ENCODE measurements at regions not wholly inside any gene's neighbourhood (a gene's known extent, or its start where the extent isn't known, plus 50 kb on each side); places are given as distances from the start of the nearest gene placed in this dataset.
"Not testable (repeated sequence)": the region's sequence is repeated elsewhere in the genome, so short reads cannot be mapped to it uniquely, and the experiment has no call there.

DNA sequence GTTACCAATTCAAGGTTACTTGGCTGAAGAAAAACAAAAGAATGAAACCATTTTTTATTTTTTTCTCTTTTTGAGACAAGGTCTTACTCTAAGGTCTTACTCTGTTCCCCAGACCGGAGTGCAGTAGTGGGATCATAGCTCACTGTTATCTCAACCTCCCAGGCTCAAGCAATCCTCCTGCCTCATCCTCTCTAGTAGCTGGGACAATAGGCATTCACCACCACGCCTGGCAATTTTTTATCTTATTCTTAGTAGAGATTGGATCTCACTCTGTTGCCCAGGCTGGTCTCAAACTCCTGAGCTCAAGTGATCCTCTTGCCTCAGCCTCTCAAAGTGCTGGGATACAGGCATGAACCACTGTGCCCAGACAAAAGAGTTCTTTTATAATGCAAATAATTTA, 3732.0 kb upstream of the OR11H1 start:
- H3K4me1 ChIP-seq; intact Hi-C loops (cut with DNase I); H3K9me3 ChIP-seq; H3K4me3 ChIP-seq; H3K27ac ChIP-seq; DNase-seq (ENCODE audit: extremely low spot score in 2 of 2); H3K27me3 ChIP-seq; H3K36me3 ChIP-seq: not testable (repeated sequence)

DNA sequence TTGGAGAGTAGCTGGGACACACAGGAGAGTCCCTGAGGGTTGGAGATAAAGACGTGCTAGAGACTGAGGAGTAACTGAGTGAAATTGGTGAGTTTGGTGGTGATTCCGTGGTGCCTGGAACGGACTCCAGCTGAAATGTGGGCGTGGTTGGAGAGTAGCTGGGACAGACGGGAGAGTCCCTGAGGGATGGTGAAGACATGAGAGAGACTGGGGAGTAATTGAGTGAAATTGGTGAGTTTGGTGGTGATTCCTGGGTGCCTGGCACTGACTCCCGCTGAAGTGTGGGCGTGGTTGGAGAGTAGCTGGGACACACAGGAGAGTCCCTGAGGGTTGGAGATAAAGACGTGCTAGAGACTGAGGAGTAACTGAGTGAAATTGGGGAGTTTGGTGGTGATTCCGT, 3712.5 kb upstream of the OR11H1 start:
- H3K27ac ChIP-seq; H3K4me1 ChIP-seq; H3K36me3 ChIP-seq; H3K27me3 ChIP-seq; DNase-seq (ENCODE audit: extremely low spot score in 2 of 2); H3K9me3 ChIP-seq; H3K4me3 ChIP-seq; intact Hi-C loops (cut with DNase I): not testable (repeated sequence)

DNA sequence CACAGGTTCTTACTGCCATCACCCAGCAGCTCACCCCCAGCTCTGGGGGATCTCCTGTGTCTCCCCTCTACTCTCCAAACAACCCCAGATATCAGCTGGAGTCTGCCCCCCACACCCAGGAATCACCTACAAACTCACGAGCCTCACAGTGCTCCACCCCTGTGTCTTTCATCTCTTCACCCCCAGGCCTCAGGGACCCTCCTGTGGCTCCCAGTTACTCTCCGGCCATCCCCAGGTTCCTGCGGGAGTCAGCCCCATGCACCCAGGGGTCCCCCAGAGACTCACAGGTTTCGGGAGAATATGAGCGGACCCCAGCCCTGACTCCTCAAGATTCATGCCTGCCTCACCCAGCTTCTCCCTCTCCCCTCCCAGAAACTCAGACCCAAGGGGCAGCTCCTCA, 3709.1 kb upstream of the OR11H1 start:
- intact Hi-C loops (cut with DNase I): not testable (repeated sequence)

DNA sequence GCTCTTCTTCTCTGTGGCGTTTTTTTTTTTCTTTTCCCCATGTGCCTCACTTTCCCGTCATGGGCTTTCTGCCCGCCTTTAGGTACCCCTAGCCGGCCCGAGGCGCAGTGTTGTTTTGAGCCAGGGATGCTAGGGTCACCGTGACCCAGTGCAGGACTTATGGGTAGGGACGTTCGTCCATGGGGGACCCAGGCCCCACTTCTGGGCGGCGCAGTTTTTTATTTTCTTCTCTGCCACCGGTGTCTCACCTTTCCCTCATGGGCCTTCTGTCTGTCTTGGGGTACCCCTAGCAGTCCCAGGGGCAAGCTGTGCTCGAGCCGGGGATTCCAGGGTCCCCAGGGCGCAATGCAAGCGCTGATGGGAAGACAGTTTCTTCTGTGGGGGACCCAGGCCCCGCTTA, 3705.7 kb upstream of the OR11H1 start:
- DNase-seq (ENCODE audit: extremely low spot score in 2 of 2): not testable (repeated sequence)

More for the DNA sequence above, 3709.1 kb upstream of the OR11H1 start:
- not testable (repeated sequence) for H3K4me3 ChIP-seq; H3K27ac ChIP-seq; H3K36me3 ChIP-seq; H3K27me3 ChIP-seq; H3K9me3 ChIP-seq; DNase-seq (ENCODE audit: extremely low spot score in 2 of 2); H3K4me1 ChIP-seq

DNA sequence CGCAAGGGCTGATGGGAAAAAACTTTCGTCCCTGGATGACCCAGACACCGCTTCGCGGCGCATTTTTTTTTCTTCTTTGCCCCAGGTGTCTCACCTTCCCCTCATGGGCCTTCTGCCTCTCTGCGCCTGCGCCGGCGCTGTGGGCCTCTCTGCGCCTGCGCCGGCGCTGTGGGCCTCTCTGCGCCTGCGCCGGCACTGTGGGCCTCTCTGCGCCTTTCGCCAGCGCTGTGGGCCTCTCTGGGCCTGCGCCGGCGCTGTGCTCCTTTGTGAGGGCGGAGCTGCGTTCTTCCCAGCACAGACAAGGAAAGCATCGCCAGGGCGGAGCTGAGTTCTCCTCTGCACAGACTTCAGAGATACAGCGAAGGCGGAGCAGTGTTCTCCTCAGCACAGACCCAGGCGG, 3703.0 kb upstream of the OR11H1 start:
- DNase-seq (ENCODE audit: extremely low spot score in 2 of 2); intact Hi-C loops (cut with DNase I); H3K9me3 ChIP-seq; H3K4me1 ChIP-seq; H3K27ac ChIP-seq; H3K27me3 ChIP-seq; H3K4me3 ChIP-seq; H3K36me3 ChIP-seq: not testable (repeated sequence)

More for the DNA sequence above, 3705.7 kb upstream of the OR11H1 start:
- H3K27ac ChIP-seq; H3K36me3 ChIP-seq; H3K9me3 ChIP-seq; H3K4me1 ChIP-seq; intact Hi-C loops (cut with DNase I); H3K4me3 ChIP-seq; H3K27me3 ChIP-seq: not testable (repeated sequence)

DNA sequence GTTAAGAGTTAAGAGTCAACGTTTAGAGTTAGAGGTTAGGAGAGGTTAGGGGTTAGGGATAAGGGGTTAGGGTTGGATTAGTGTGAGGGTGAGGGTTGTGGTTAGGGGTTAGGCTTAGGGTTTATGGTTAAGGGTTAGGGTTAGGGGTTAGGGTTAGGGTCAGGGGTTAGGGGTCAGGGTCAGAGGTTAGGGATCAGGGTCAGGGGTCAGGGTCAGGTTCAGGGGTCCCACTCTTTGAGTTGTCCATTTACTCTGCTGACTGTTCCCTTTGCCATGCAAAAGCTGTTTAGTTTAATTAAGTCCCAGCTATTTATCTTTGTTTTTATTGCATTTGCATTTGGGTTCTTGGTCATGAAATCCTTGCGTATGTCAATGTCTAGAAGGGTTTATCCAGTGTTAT, 3702.0 kb upstream of the OR11H1 start:
- DNase-seq (ENCODE audit: extremely low spot score in 2 of 2); H3K27ac ChIP-seq; intact Hi-C loops (cut with DNase I); H3K9me3 ChIP-seq; H3K27me3 ChIP-seq; H3K4me3 ChIP-seq; H3K36me3 ChIP-seq; H3K4me1 ChIP-seq: not testable (repeated sequence)

DNA sequence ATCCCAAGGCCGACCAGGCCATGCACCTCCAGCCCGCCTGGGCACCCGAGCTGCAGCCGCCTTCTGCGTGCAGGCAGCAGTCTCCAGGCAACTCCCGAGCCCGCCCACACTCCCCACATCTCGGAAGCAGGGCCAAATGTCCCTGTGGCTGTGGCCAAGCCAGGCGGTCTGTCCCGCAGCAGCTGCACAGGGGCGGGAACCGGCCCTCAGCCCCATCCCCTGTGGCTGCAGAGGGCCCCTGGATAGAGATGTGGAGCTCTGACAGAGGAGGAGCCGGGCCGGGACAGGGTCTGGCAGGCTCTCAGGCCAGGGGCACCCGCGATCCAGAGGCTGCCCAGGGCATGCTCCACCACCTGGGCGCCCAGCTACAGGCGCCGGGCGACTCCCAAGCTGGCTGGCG, 3698.6 kb upstream of the OR11H1 start:
- H3K27me3 ChIP-seq; H3K9me3 ChIP-seq; H3K36me3 ChIP-seq; intact Hi-C loops (cut with DNase I); H3K4me3 ChIP-seq; H3K27ac ChIP-seq; H3K4me1 ChIP-seq: not testable (repeated sequence)
- DNase-seq (ENCODE audit: extremely low spot score in 2 of 2): peak; percentile 34 to 96

Measured in vagina (tissue), 2 donors.